ENCODE measurements at regions not wholly inside any gene's neighbourhood (a gene's known extent, or its start where the extent isn't known, plus 50 kb on each side); places are given as distances from the start of the nearest gene placed in this dataset.

DNA sequence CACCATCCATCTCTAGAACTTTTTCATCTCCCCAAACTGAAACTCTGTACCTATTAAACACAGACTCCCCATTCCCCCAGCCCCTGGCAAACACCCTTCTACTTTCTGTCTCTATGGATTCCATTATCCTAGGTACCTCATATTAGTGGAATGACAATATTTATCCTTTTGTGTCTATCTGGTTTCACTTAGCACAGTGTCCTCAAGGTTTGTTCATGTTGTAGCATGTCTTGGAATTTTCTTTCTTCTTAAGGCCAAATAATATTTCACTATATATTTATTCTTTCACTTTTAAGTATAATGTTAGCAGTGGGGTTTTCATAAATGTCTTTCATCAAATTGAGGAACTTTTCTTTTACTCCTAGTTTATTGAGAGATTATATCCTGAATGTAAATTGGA, 56.8 kb upstream of the DSP start:
- Mint-ChIP-seq H3K4me1 (no peaks in the 10 kb centered on the region), H3K27ac (no peak overlapping the region), H3K36me3 (no peaks in the 10 kb centered on the region), H3K4me3 (no peak overlapping the region), H3K27me3 (peaks cover 0 to 11% (median 6%) of the 10 kb centered on the region in 5 donors), H3K9me3 (no peaks in the 10 kb centered on the region)
- ChIA-PET CTCF (no interaction called here), POLR2A (no interaction called here)
- Histone ChIP-seq H3K9me3 (ENCODE audit: control insufficient read depth in 2 of 3, low read length in 3 of 3) (no peaks in the 10 kb centered on the region), H3K27me3 (ENCODE audit: control insufficient read depth in 2 of 2, insufficient read depth in 2 of 2, low read length in 2 of 2) (no peaks in the 10 kb centered on the region), H3K4me1 (ENCODE audit: control insufficient read depth in 2 of 2, insufficient read depth in 2 of 2, low read length in 2 of 2) (no peaks in the 10 kb centered on the region), H3K27ac (ENCODE audit: low read depth, low read length) (no peak overlapping the region), H3K36me3 (ENCODE audit: control insufficient read depth in 2 of 3, insufficient read depth in 3 of 3, low read length in 3 of 3) (no peaks in the 10 kb centered on the region), H3K4me3 (ENCODE audit: low read length) (no peak overlapping the region)
- ATAC-seq (no peak), DNase-seq (no peak)
- intact Hi-C loops (cut with micrococcal nuclease): no loop called here

DNA sequence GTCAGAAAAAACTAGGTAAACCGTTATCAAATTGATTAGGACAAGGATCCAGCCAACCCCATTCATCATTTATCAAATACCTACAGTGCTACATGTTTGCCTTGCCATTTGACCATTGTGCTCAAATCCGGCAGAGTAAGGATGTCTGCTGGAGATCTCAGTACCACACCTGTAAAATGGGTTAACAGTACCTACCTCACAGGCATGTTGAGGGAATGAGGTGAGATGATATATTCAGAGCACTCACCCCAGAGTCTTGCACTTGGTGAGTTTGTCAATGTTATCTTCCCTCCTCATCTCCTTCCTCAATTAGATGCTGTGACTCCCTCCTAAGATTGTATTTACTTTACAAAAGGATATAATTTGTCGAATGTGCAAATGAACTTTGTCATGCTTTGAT, 54.5 kb upstream of the DSP start:
- ATAC-seq: no peak
- intact Hi-C loops (cut with micrococcal nuclease): no loop called here
- Histone ChIP-seq H3K9me3 (ENCODE audit: control insufficient read depth in 2 of 3, low read length in 3 of 3) (no peaks in the 10 kb centered on the region), H3K27me3 (ENCODE audit: control insufficient read depth in 2 of 2, insufficient read depth in 2 of 2, low read length in 2 of 2) (no peaks in the 10 kb centered on the region), H3K4me1 (ENCODE audit: control insufficient read depth in 2 of 2, insufficient read depth in 2 of 2, low read length in 2 of 2) (no peaks in the 10 kb centered on the region), H3K36me3 (ENCODE audit: control insufficient read depth in 2 of 3, insufficient read depth in 3 of 3, low read length in 3 of 3) (no peaks in the 10 kb centered on the region), H3K4me3 (ENCODE audit: low read length) (no peak overlapping the region), H3K27ac (ENCODE audit: low read depth, low read length) (no peak overlapping the region)
- Mint-ChIP-seq H3K27ac (no peak overlapping the region), H3K9me3 (no peaks in the 10 kb centered on the region), H3K4me3 (no peak overlapping the region), H3K4me1 (no peaks in the 10 kb centered on the region), H3K36me3 (no peaks in the 10 kb centered on the region), H3K27me3 (peaks cover 0 to 12% (median 6%) of the 10 kb centered on the region in 5 donors)
- no peak for DNase-seq
- ChIA-PET CTCF (interaction anchor here (0.7 kb wide), 1 partner anchor 212 kb away, joined by 3 read pairs; no protein-coding TSS in a partner anchor), POLR2A (no interaction called here)

DNA sequence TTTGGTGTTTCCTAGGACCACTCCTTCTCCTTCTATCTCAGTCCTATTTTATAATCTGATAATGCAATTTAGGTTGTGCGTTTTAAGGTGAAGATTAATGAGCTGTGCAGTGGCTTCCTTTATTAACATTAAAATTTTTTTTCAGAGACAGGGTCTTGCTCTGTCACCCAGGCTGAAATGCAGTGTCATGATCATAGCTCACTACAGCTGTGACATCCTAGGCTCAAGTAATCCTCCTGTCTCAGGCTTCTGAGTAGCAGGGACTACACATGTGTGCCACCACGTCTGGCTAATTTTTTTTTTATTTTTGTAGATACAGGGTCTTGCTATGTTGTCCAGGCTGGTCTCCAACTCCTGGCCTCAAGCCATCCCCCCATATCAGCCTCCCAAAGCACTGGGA, 53.0 kb upstream of the DSP start:
- ChIA-PET POLR2A (no interaction called here), CTCF (no interaction called here)
- Mint-ChIP-seq H3K9me3 (no peaks in the 10 kb centered on the region), H3K4me1 (no peaks in the 10 kb centered on the region), H3K36me3 (no peaks in the 10 kb centered on the region), H3K27me3 (peaks cover 5 to 16% (median 12%) of the 10 kb centered on the region in 5 donors), H3K27ac (no peak overlapping the region), H3K4me3 (no peak overlapping the region)
- Histone ChIP-seq H3K27ac (ENCODE audit: low read depth, low read length) (no peak overlapping the region), H3K4me3 (ENCODE audit: low read length) (no peak overlapping the region), H3K9me3 (ENCODE audit: control insufficient read depth in 2 of 3, low read length in 3 of 3) (no peaks in the 10 kb centered on the region), H3K27me3 (ENCODE audit: control insufficient read depth in 2 of 2, insufficient read depth in 2 of 2, low read length in 2 of 2) (no peaks in the 10 kb centered on the region), H3K4me1 (ENCODE audit: control insufficient read depth in 2 of 2, insufficient read depth in 2 of 2, low read length in 2 of 2) (no peaks in the 10 kb centered on the region), H3K36me3 (ENCODE audit: control insufficient read depth in 2 of 3, insufficient read depth in 3 of 3, low read length in 3 of 3) (no peaks in the 10 kb centered on the region)
- DNase-seq (no peak), ATAC-seq (no peak)
- intact Hi-C loops (cut with micrococcal nuclease): no loop called here

DNA sequence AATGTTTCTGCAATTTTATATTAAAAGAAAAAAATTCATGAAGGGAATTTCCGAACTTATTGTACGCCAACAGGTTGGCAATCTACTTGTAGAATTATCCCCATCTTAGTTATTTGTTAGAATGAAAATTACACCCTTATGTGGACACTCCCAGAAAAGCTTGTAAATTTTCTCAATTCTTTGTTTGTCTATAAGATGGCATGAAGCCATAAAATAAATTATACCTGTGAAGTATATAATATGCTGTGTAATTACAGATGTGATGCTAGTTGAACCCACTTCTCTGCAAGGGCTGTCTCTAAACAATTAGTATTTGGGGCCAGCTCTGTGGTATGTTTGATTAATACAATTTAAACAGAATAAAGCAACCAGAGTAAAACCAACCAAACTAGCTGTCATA, 52.1 kb upstream of the DSP start:
- Mint-ChIP-seq H3K4me3 (no peak overlapping the region), H3K4me1 (no peaks in the 10 kb centered on the region), H3K9me3 (no peaks in the 10 kb centered on the region), H3K36me3 (no peaks in the 10 kb centered on the region), H3K27me3 (peaks cover 11 to 22% (median 16%) of the 10 kb centered on the region in 5 donors), H3K27ac (no peak overlapping the region)
- no peaks in the 10 kb centered on the region for H3K27me3 ChIP-seq (ENCODE audit: control insufficient read depth in 2 of 2, insufficient read depth in 2 of 2, low read length in 2 of 2)
- intact Hi-C loops (cut with micrococcal nuclease): no loop called here
- ChIA-PET CTCF (interaction anchor here (0.5 kb wide), 1 partner anchor 330 kb away, joined by 3 read pairs; no protein-coding TSS in a partner anchor), POLR2A (no interaction called here)
- DNase-seq (no peak), ATAC-seq (no peak)
- no peak overlapping the region for H3K27ac ChIP-seq (ENCODE audit: low read depth, low read length)
- no peaks in the 10 kb centered on the region for H3K36me3 ChIP-seq (ENCODE audit: control insufficient read depth in 2 of 3, insufficient read depth in 3 of 3, low read length in 3 of 3)
- no peaks in the 10 kb centered on the region for H3K9me3 ChIP-seq (ENCODE audit: control insufficient read depth in 2 of 3, low read length in 3 of 3)
- no peak overlapping the region for H3K4me3 ChIP-seq (ENCODE audit: low read length)
- H3K4me1 ChIP-seq (ENCODE audit: control insufficient read depth in 2 of 2, insufficient read depth in 2 of 2, low read length in 2 of 2): no peaks in the 10 kb centered on the region

Data from naive thymus-derived CD4-positive, alpha-beta T cell (primary cell).